ENCODE measurements at regions not wholly inside any gene's neighbourhood (a gene's known extent, or its start where the extent isn't known, plus 50 kb on each side); places are given as distances from the start of the nearest gene placed in this dataset.
A peak's percentile ranks its signal among the peaks of the same experiment; 100 is the strongest.

DNA sequence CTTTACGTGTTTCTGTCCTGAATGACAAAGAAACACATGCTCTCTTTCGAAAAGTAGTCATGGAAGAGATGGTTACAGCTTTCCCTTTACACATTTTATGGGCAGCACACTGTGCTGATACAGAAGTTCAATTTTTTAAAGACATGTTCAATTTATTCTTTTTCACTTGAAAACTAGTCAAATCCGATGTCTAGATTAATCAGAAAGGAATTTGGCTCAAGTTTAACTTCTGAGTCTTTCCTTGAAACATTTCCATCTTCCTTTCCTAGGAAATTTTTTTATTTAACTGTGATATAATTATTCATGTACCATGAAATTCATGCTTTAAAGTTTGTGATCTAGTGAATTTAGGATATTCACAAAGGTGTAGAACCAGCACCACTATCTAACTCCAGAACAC lies 360.1 kb downstream of the TNS3 start:
- no peak for ATAC-seq

DNA sequence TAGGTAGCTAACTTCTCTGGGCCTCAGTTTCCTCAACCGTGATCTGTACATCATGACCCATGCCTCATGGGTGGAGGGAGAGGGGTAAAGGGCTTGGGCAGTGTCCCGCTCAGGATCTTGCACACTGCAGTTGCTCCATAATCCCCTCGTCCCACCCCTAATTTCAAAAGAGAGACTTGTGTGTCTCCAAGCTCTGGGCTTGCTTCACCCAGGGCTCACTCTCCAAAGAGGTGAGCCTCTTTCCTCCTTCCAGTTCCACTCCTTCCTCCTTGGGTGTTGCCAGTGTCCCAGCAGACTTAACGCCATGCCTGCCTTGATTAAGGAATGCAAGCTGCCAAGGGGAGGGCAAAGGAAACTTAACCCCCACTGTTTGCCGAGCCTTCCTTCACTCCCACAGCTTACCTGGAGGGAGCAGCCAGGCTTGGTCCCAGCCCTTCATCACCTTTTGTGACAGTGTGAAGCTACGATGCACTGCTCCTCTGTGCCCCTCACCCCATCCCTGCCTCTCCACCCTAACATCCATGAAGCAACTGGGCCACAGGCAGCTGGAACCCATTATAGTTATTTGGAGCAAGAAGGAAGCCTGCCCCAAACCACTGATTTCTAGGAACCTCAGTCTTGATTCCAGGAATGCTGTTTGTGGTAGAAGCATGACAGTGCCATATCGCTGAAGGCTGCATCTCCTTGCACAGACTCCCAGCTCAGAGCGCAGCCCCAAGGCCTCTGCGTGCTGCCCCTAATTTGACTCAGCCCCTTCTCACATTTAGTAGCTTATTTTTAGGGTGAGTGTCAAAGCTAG lies 363.3 kb downstream of the TNS3 start:
- DNase-seq (ENCODE audit: missing footprints) = no peak
- intact Hi-C loops (cut with DNase I) = no loop called here
- ATAC-seq = no peak

More for the DNA sequence above, 360.1 kb downstream of the TNS3 start:
- intact Hi-C loops (cut with DNase I) = no loop called here
- DNase-seq (ENCODE audit: missing footprints) = no peak

DNA sequence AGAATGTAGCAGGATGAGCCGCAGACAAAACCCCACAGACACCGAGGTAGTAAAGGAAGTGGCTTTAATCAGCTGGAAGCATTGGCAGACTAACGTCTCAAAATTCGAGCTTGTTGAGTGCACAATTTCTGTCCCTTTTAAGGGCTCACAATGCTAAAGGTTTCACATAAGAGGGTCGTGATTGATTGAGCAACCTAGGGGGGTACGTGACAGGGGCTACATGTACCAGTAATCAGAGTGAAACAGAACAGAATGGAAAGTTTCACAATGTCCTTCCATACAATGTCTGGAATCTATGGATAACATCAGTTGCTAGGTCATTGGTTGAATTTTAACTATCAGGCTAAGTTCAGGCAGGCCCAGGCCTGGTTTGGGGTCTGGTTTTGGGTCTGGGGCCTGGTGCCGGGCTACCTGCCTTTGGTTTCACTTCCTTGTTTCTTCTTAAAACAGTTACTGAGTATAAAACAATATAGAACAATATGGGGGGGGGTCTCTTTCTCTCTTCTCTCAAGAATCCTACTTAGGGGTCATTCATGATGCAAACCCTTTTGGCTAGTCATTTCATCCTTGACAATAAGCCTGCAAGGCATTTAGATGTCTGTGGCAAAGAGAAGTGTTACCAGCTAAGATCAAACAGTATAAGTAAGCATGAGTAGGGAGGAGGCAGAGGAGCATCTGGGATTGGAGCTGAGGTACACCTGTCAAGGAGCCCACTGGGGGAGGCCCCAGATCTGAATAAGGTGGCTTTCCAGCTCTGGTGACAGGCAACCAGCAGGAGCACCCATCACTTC lies 364.1 kb downstream of the TNS3 start:
- no peak for ATAC-seq
- no peak for DNase-seq (ENCODE audit: missing footprints)
- intact Hi-C loops (cut with DNase I) = no loop called here

- DNase-seq (ENCODE audit: missing footprints) (no peak), ATAC-seq (no peak)
- intact Hi-C loops (cut with DNase I) = no loop called here
Observed at GRCh38 chr7:47217086-47217485, 364.8 kb downstream of the TNS3 start.

- DNase-seq (ENCODE audit: missing footprints) (no peak), ATAC-seq (peak; percentile 41)
- intact Hi-C loops (cut with DNase I) = no loop called here
Observed at GRCh38 chr7:47216439-47216838, 365.5 kb downstream of the TNS3 start.

DNA sequence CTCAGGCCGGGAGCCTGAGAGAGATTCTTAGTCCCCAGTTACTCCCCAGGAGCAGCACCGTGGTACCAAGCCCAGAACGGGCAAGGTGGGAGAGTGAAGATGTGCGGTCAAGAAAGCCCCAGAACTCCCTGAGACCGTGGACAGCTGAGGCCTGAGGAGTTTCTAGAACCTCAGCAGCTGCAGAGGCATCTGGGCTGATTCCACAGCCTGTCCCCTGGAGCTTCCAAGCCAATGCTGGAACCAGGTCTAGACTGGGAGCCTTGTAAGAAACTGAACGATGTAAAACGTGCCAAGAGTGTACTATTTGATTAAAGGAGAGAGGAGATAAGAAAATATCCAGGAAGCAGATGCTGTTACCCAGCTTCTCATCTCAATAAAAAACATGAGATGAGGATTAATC lies 366.3 kb downstream of the TNS3 start:
- intact Hi-C loops (cut with DNase I) = no loop called here
- ATAC-seq (peak; percentile 72), DNase-seq (ENCODE audit: missing footprints) (no peak)

GRCh38 chr7:47215049-47215448 lies 366.9 kb downstream of the TNS3 start:
- intact Hi-C loops (cut with DNase I) = no loop called here
- no peak for DNase-seq (ENCODE audit: missing footprints)

GRCh38 chr7:47213276-47213675 lies 368.6 kb downstream of the TNS3 start:
- ATAC-seq (no peak), DNase-seq (ENCODE audit: missing footprints) (no peak)
- intact Hi-C loops (cut with DNase I) = no loop called here

More at GRCh38 chr7:47215049-47215448, 366.9 kb downstream of the TNS3 start:
- ATAC-seq = peak; percentile 74

DNA sequence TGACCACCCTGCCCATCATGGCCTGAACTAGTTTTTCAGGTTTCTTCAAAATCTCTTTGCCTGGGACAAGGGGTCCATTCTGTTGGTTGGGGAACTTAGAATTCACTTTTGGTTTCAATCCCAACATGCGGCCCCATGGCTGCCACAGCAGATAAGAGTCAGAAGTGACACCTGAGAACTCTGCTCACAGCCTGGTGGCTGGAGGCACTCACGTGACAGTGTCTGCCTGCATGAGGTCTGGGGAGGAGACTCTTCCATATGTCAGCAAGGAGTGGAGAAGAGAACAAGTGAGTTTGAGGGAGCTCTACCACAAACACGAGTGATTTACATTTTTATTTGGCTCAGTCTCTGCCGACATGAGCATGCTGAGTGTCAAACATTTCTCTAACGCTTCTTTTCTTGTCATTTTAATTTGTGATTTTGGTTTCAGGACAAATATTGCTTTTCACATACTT lies 370.4 kb downstream of the TNS3 start:
- ATAC-seq = no peak
- no peak for DNase-seq (ENCODE audit: missing footprints)

GRCh38 chr7:47210281-47210854 lies 371.5 kb downstream of the TNS3 start:
- no peak for DNase-seq (ENCODE audit: missing footprints)
- no peak for ATAC-seq
- intact Hi-C loops (cut with DNase I) = no loop called here

More for the DNA sequence above, 370.4 kb downstream of the TNS3 start:
- intact Hi-C loops (cut with DNase I) = no loop called here

DNA sequence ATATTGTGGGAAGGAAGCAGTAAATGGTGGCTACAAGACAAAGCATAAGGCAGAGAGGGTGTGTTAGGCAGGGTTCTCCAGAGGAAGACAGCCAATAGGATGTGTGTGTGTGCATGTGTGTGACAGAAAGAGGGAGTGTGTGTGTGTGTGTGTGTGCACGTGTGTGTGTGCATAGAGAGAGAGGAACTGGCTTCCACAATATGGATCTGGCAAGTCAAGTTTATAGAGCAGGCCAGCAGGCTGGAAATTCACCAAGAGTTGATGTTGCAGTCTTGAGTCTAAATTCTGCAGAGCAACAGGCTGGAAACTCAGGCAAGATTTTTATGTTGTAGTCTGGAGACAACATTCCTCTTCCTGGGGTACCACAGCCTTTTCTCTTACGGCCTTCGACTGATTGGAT lies 374.0 kb downstream of the TNS3 start:
- no peak for ATAC-seq
- no peak for DNase-seq (ENCODE audit: missing footprints)

DNA sequence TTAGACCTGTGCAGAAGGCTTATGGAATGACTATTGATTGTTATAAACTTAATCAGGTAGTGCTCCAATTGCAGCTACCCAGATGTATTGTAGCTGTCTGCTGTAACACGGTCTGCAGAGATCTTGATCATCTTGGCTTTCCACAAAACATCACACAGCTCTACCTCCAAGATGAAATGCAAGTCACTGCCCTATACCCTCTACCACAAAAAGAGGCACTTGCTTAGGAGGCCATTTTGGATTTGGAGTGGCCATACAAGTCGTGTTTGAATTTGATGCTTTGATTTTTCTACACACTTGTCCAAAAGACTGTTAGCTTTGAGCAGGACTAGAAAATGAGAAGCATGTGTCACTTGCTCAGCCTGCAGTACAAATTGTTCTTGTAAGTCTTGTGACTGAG lies 377.2 kb downstream of the TNS3 start:
- intact Hi-C loops (cut with DNase I) = no loop called here
- no peak for ATAC-seq
- no peak for DNase-seq (ENCODE audit: missing footprints)

More for the DNA sequence above, 374.0 kb downstream of the TNS3 start:
- intact Hi-C loops (cut with DNase I) = no loop called here

DNA sequence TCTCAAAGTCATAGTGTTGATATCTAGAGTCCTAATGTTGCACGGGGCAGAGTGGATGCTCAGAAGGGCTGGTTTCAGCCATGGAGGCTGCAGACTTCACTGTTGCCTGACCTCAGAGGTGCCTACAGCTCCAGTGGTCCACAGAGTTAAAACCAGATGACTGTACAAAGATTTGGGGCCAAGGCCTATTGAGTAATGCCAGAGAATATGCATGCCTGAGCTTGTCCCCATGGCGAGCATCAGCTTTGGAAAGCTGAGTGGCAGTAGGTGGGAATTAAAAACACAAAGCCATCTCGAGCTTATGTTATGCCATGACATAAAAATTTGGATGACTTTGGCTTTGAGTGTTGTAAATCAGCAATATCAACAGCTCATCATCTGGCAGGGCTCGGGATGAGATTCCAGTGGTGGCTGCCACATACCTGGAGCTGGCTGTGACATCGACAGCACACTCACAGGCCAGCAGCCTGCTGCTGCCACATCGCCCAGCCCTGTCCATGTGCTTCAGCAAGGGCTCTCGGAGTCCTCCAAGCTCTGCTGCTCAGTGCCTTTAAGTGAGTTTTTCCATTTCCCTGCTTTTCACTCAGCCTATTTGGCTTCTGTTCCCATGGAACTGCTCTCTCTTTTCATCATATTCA lies 379.6 kb downstream of the TNS3 start:
- DNase-seq (ENCODE audit: missing footprints) (no peak), ATAC-seq (no peak)
- intact Hi-C loops (cut with DNase I) = no loop called here

DNA sequence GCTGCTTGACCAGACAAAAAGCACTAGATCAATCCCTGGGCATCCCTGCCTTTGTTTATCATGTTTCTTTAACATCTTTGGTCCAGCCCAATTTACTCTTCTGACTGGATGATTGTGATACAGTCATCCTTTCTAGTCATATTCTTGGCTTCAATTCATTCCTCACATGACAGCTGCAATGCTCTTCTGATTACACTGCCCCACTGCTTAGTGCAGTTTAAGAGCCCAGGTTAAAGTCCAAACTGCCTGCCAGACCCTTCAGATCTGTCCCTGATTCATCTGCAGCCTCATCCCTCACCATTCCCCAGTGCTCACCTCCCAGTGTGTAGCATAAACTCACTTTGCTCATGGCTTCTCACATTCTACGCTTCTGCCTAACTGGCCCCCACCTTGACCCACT lies 383.8 kb downstream of the TNS3 start:
- DNase-seq (ENCODE audit: missing footprints) (no peak), ATAC-seq (peak; percentile 56)
- intact Hi-C loops (cut with DNase I) = no loop called here

- intact Hi-C loops (cut with DNase I) = no loop called here
- no peak for ATAC-seq
- DNase-seq (ENCODE audit: missing footprints) = no peak
Observed at GRCh38 chr7:47197486-47197885, 384.4 kb downstream of the TNS3 start.

DNA sequence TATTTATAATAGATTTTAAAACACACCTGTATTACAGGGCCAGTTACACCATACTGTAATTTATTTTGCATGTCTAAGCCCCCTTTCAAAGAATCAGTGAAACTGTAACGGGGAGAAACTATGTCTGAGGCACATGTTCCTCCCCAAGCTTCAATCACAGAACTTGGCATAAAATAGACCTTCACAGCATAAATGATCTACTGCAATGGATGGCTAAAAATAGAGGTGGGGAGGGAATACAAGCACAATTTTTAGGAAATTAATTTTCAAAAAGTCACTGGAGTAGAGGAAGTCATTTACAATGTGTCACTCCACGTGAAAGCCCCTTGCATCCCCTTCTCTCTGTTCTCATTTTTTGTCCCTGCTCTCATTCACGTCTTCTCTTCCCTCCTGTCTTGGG lies 385.2 kb downstream of the TNS3 start:
- intact Hi-C loops (cut with DNase I) = no loop called here
- DNase-seq (ENCODE audit: missing footprints) (no peak), ATAC-seq (no peak)

GRCh38 chr7:47196106-47196645 lies 385.7 kb downstream of the TNS3 start:
- ATAC-seq (no peak), DNase-seq (ENCODE audit: missing footprints) (no peak)
- intact Hi-C loops (cut with DNase I) = no loop called here

DNA sequence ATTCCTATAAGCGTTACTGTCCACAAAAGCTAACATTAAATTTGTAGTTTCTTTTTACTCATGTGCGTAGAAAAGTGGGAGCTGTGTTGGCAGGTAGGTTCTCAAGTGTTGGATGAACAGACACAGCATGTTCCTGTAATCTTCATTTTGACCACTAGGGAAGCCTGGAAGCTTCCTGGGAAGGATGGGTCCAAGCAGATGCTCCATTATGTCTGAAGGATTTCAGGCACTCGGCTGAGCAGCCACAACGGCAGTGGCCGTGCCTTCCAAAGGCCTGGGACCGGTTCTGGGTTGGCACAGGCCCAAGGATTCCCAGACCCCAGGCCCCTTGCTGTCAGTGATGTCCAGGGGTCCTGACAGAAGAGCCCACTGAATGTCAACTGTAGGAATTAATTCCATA lies 386.3 kb downstream of the TNS3 start:
- intact Hi-C loops (cut with DNase I) = no loop called here
- ATAC-seq (no peak), DNase-seq (ENCODE audit: missing footprints) (no peak)

DNA sequence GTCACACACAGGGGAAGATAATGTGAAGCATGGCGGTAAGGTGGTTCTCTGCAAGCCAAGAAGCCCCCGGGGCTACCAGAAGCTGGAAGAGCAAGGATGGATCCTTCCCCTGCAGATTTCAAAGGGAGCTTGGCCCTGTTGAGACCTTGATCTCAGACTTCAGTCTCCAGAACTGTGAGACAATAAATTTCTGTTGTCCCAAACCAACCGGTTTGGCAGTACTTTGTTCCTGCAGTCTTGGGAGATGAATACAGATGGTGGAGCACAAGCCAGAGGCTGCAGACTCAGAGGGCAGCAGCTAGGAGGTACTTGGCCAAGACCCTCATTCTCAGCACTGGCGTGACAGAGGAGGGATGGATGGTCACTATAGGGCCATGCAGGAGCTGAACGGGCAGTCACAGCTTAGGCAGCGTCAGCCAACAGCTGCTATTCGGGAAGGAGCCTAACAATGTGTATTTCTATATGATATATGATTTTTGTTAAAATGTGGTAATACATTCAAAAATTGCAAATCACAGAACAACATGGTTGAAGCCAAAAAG lies 387.3 kb downstream of the TNS3 start:
- intact Hi-C loops (cut with DNase I) = no loop called here

More for the DNA sequence above, 387.3 kb downstream of the TNS3 start:
- ATAC-seq = no peak
- DNase-seq (ENCODE audit: missing footprints) = no peak
